Mucosa of stomach (tissue), 1 donor: ENCODE measurements at regions not wholly inside any gene's neighbourhood (a gene's known extent, or its start where the extent isn't known, plus 50 kb on each side); places are given as distances from the start of the nearest gene placed in this dataset.
"Not testable (repeated sequence)": the region's sequence is repeated elsewhere in the genome, so short reads cannot be mapped to it uniquely, and the experiment has no call there.

Source experiments
- H3K27me3 ChIP-seq: one replicate; pipeline ENCODE4 v1.7.0; 2013; ENCODE audit warnings: mild to moderate bottlenecking, low read length; ENCODE audit not compliant: control insufficient read depth, insufficient read depth
- H3K36me3 ChIP-seq: one replicate; pipeline ENCODE4 v1.7.0; 2013; ENCODE audit warnings: low read length; ENCODE audit not compliant: control insufficient read depth, insufficient read depth
- H3K4me1 ChIP-seq: one replicate; pipeline ENCODE4 v1.7.0; 2013; ENCODE audit warnings: mild to moderate bottlenecking, low read length; ENCODE audit not compliant: control insufficient read depth, insufficient read depth
- H3K4me3 ChIP-seq: one replicate; pipeline ENCODE4 v1.7.0; 2013; ENCODE audit warnings: low read length
- H3K9ac ChIP-seq: one replicate; pipeline ENCODE4 v1.7.0; 2013; ENCODE audit warnings: mild to moderate bottlenecking, low read length, moderate library complexity
- H3K9me3 ChIP-seq: one replicate; pipeline ENCODE4 v1.7.0; 2013; ENCODE audit warnings: mild to moderate bottlenecking, low read length, moderate library complexity; ENCODE audit not compliant: control insufficient read depth
- donor health status: Pancreatic carcinoma.

GRCh38 chr20:41731198-41731597, 113.0 kb upstream of the CHD6 start:
- H3K36me3 ChIP-seq, H3K9me3 ChIP-seq, H3K4me1 ChIP-seq, H3K27me3 ChIP-seq, H3K9ac ChIP-seq, H3K4me3 ChIP-seq: not testable (repeated sequence)

GRCh38 chr20:41727681-41728080, 109.5 kb upstream of the CHD6 start:
- H3K9me3 ChIP-seq, H3K4me3 ChIP-seq, H3K36me3 ChIP-seq, H3K9ac ChIP-seq, H3K27me3 ChIP-seq, H3K4me1 ChIP-seq: not testable (repeated sequence)

- no peaks in the 10 kb centered on the region for H3K4me1 ChIP-seq
- H3K36me3 ChIP-seq = no peaks in the 10 kb centered on the region
- H3K9ac ChIP-seq = no peak overlapping the region
- no peaks in the 10 kb centered on the region for H3K9me3 ChIP-seq
- H3K27me3 ChIP-seq = no peaks in the 10 kb centered on the region
- no peak overlapping the region for H3K4me3 ChIP-seq
Observed at GRCh38 chr20:41726727-41727126, 108.5 kb upstream of the CHD6 start.

- no peaks in the 10 kb centered on the region for H3K4me1 ChIP-seq
- no peaks in the 10 kb centered on the region for H3K9me3 ChIP-seq
- H3K4me3 ChIP-seq = no peak overlapping the region
- no peak overlapping the region for H3K9ac ChIP-seq
- H3K27me3 ChIP-seq = no peaks in the 10 kb centered on the region
- H3K36me3 ChIP-seq = no peaks in the 10 kb centered on the region
Observed at GRCh38 chr20:41719151-41719550, 101.0 kb upstream of the CHD6 start.

- H3K9me3 ChIP-seq = no peaks in the 10 kb centered on the region
- H3K4me1 ChIP-seq = no peaks in the 10 kb centered on the region
- H3K27me3 ChIP-seq = no peaks in the 10 kb centered on the region
- H3K4me3 ChIP-seq = no peak overlapping the region
- no peaks in the 10 kb centered on the region for H3K36me3 ChIP-seq
- H3K9ac ChIP-seq = no peak overlapping the region
Observed at GRCh38 chr20:41717483-41717882, 99.3 kb upstream of the CHD6 start.

GRCh38 chr20:41716911-41717310, 98.7 kb upstream of the CHD6 start:
- Histone ChIP-seq H3K4me3 (no peak overlapping the region), H3K27me3 (no peaks in the 10 kb centered on the region), H3K36me3 (no peaks in the 10 kb centered on the region), H3K9me3 (no peaks in the 10 kb centered on the region), H3K4me1 (no peaks in the 10 kb centered on the region), H3K9ac (no peak overlapping the region)

- Histone ChIP-seq H3K4me1 (no peaks in the 10 kb centered on the region), H3K27me3 (no peaks in the 10 kb centered on the region)
Observed at GRCh38 chr20:41716436-41716835, 98.3 kb upstream of the CHD6 start.

GRCh38 chr20:41715526-41715925, 97.3 kb upstream of the CHD6 start:
- no peaks in the 10 kb centered on the region for H3K27me3 ChIP-seq
- no peaks in the 10 kb centered on the region for H3K36me3 ChIP-seq
- H3K9me3 ChIP-seq = no peaks in the 10 kb centered on the region
- no peaks in the 10 kb centered on the region for H3K4me1 ChIP-seq
- H3K4me3 ChIP-seq = no peak overlapping the region
- no peak overlapping the region for H3K9ac ChIP-seq

More at GRCh38 chr20:41716436-41716835, 98.3 kb upstream of the CHD6 start:
- Histone ChIP-seq H3K9me3 (no peaks in the 10 kb centered on the region), H3K9ac (no peak overlapping the region), H3K4me3 (no peak overlapping the region), H3K36me3 (no peaks in the 10 kb centered on the region)

GRCh38 chr20:41714030-41714429, 95.9 kb upstream of the CHD6 start:
- H3K9ac ChIP-seq = no peak overlapping the region
- H3K9me3 ChIP-seq = no peaks in the 10 kb centered on the region
- no peaks in the 10 kb centered on the region for H3K27me3 ChIP-seq
- H3K36me3 ChIP-seq = no peaks in the 10 kb centered on the region
- no peak overlapping the region for H3K4me3 ChIP-seq
- H3K4me1 ChIP-seq = no peaks in the 10 kb centered on the region

- no peaks in the 10 kb centered on the region for H3K27me3 ChIP-seq
Observed at GRCh38 chr20:41704896-41705295, 86.7 kb upstream of the CHD6 start.

GRCh38 chr20:41702647-41703046, 84.5 kb upstream of the CHD6 start:
- no peaks in the 10 kb centered on the region for H3K4me1 ChIP-seq
- no peaks in the 10 kb centered on the region for H3K27me3 ChIP-seq
- H3K9me3 ChIP-seq = no peaks in the 10 kb centered on the region
- no peaks in the 10 kb centered on the region for H3K36me3 ChIP-seq
- no peak overlapping the region for H3K9ac ChIP-seq
- H3K4me3 ChIP-seq = no peak overlapping the region

More at GRCh38 chr20:41704896-41705295, 86.7 kb upstream of the CHD6 start:
- Histone ChIP-seq H3K4me1 (no peaks in the 10 kb centered on the region), H3K4me3 (no peak overlapping the region), H3K36me3 (no peaks in the 10 kb centered on the region), H3K9ac (no peak overlapping the region), H3K9me3 (no peaks in the 10 kb centered on the region)

- Histone ChIP-seq H3K36me3 (no peaks in the 10 kb centered on the region), H3K9me3 (no peaks in the 10 kb centered on the region), H3K4me3 (no peak overlapping the region), H3K27me3 (no peaks in the 10 kb centered on the region), H3K4me1 (peaks cover 2% of the 10 kb centered on the region), H3K9ac (no peak overlapping the region)
Observed at GRCh38 chr20:41701588-41702348, 83.6 kb upstream of the CHD6 start.

- H3K27me3 ChIP-seq, H3K9ac ChIP-seq, H3K9me3 ChIP-seq, H3K4me3 ChIP-seq, H3K4me1 ChIP-seq, H3K36me3 ChIP-seq: not testable (repeated sequence)
Observed at GRCh38 chr20:41699673-41700072, 81.5 kb upstream of the CHD6 start.
